ENCODE measurements at regions not wholly inside any gene's neighbourhood (a gene's known extent, or its start where the extent isn't known, plus 50 kb on each side); places are given as distances from the start of the nearest gene placed in this dataset.

GRCh38 chr2:12177455-12178288 is 431.2 kb downstream of the LPIN1 start:
- TF ChIP-seq CTCF (IDR thresholded peaks at IDR 0.05) (no peak), POLR2A (IDR thresholded peaks at IDR 0.05) (no peak)
